ENCODE measurements at regions not wholly inside any gene's neighbourhood (a gene's known extent, or its start where the extent isn't known, plus 50 kb on each side); places are given as distances from the start of the nearest gene placed in this dataset.

GRCh38 chr5:15992918-15993317 lies 186.7 kb downstream of the MARCHF11 start:
- H3K27ac ChIP-seq = no peak overlapping the region
- no peak for DNase-seq
- intact Hi-C loops (cut with DNase I; ENCODE audit: low total_unique reads) (no loop called here), in situ Hi-C loops (cut with MboI; ENCODE audit: low pct_ligation_motif_present in 1 of 4, low pct_unique_long_range_greater_than_20kb in 1 of 4, low sequenced_read_pairs in 3 of 4) (no loop called here)
- WGBS, 2 donors (ENCODE audit: low coverage in 1 of 2) = 57 to 77% methylated on average over 2 of the region's 2 CpGs
- H3K4me1 ChIP-seq = no peaks in the 10 kb centered on the region
- no peak overlapping the region for H3K4me3 ChIP-seq
- no peaks in the 10 kb centered on the region for H3K36me3 ChIP-seq
- peaks cover 16% of the 10 kb centered on the region in 2 donors for H3K9me3 ChIP-seq
- no peaks in the 10 kb centered on the region for H3K27me3 ChIP-seq
- TF ChIP-seq POLR2A (IDR thresholded peaks at IDR 0.05) = no peak
- no peak for TF ChIP-seq CTCF (IDR thresholded peaks at IDR 0.05)
- no peak for TF ChIP-seq EP300 (IDR thresholded peaks at IDR 0.05; ENCODE audit: low read depth)
- no peak for TF ChIP-seq POLR2AphosphoS5 (IDR thresholded peaks at IDR 0.05)

- Histone ChIP-seq H3K27ac (no peak overlapping the region), H3K27me3 (no peaks in the 10 kb centered on the region), H3K9me3 (peaks cover 16% of the 10 kb centered on the region in 2 donors), H3K36me3 (no peaks in the 10 kb centered on the region), H3K4me1 (no peaks in the 10 kb centered on the region), H3K4me3 (no peak overlapping the region)
- TF ChIP-seq EP300 (IDR thresholded peaks at IDR 0.05; ENCODE audit: low read depth) (no peak), POLR2AphosphoS5 (IDR thresholded peaks at IDR 0.05) (no peak), CTCF (IDR thresholded peaks at IDR 0.05) (no peak), POLR2A (IDR thresholded peaks at IDR 0.05) (no peak)
- in situ Hi-C loops (cut with MboI; ENCODE audit: low pct_ligation_motif_present in 1 of 4, low pct_unique_long_range_greater_than_20kb in 1 of 4, low sequenced_read_pairs in 3 of 4) (no loop called here), intact Hi-C loops (cut with DNase I; ENCODE audit: low total_unique reads) (no loop called here)
- DNase-seq = no peak
Observed at GRCh38 chr5:15991586-15991985, 188.0 kb downstream of the MARCHF11 start.
